Small intestine (tissue), 7 donors: ENCODE measurements at regions not wholly inside any gene's neighbourhood (a gene's known extent, or its start where the extent isn't known, plus 50 kb on each side); places are given as distances from the start of the nearest gene placed in this dataset.
"Not testable (repeated sequence)": the region's sequence is repeated elsewhere in the genome, so short reads cannot be mapped to it uniquely, and the experiment has no call there.

Experiments used
- DNase-seq, 2 donors: peaks; one replicate each; pipeline versions ENCODE4 v3.0.0 to v3.0.0-alpha.2; 2013
- FAIRE-seq: peaks from 2 replicates; lab custom pipeline; 2012; peaks lifted over from hg19 to GRCh38; lab: Jason Lieb, UNC
- H3K27ac ChIP-seq, 3 donors: one replicate each; pipeline ENCODE4 v1.5.1; 2013; ENCODE audit warnings: low read length in 2 of 3, mild to moderate bottlenecking in 2 of 3, control low read depth in 1 of 3, inconsistent platforms in 1 of 3, low read depth in 1 of 3, moderate library complexity in 1 of 3
- H3K27me3 ChIP-seq, 3 donors: one replicate each; pipeline ENCODE4 v1.6.1; 2013; ENCODE audit warnings: low read length in 3 of 3, inconsistent platforms in 1 of 3; ENCODE audit not compliant: control insufficient read depth in 3 of 3, insufficient read depth in 3 of 3
- H3K36me3 ChIP-seq, 3 donors: one replicate each; pipeline ENCODE4 v1.6.1; 2013; ENCODE audit warnings: low read length in 3 of 3, inconsistent platforms in 1 of 3, low read depth in 1 of 3, mild to moderate bottlenecking in 1 of 3, moderate library complexity in 1 of 3; ENCODE audit not compliant: control insufficient read depth in 3 of 3, insufficient read depth in 2 of 3
- H3K4me1 ChIP-seq, 3 donors: one replicate each; pipeline ENCODE4 v1.6.1; 2013; ENCODE audit warnings: low read length in 2 of 3, inconsistent platforms in 1 of 3, low read depth in 1 of 3, mild to moderate bottlenecking in 1 of 3, moderate library complexity in 1 of 3; ENCODE audit not compliant: control insufficient read depth in 3 of 3, insufficient read depth in 2 of 3
- H3K4me3 ChIP-seq, 3 donors: one replicate each; pipeline ENCODE4 v1.5.1; 2013; ENCODE audit warnings: low read length in 3 of 3, control low read depth in 1 of 3, inconsistent platforms in 1 of 3, low read depth in 1 of 3, mild to moderate bottlenecking in 1 of 3, moderate library complexity in 1 of 3
- H3K9me3 ChIP-seq, 2 donors: one replicate each; pipeline ENCODE4 v1.6.1; 2013; ENCODE audit warnings: low read depth in 1 of 2, low read length in 1 of 2; ENCODE audit not compliant: control insufficient read depth in 2 of 2, insufficient read depth in 1 of 2
- whole genome bisulfite sequencing, 3 donors: extraction: QIAGEN DNeasy Blood & Tissue Kit; methylation state at CpG; one replicate each; pipeline ENCODE4 v1.1.7; 2013; 5-methylcytosine and 5-hydroxymethylcytosine counted together
- donor health status: healthy with polysubstance abuse.
- donor health status: control.
- donor health status: control.
- donor health status: Bipolar disorder and iron deficiency.
- donor health status: healthy.

GRCh38 chr21:10325546-10325945 lies 195.8 kb upstream of the TPTE start:
- H3K9me3 ChIP-seq = peaks cover 3 to 20% of the 10 kb centered on the region in 2 donors
- 64 to 74% (median 66%) methylated on average over 5 of the region's 5 CpGs for WGBS, 3 donors

GRCh38 chr21:10326146-10326545 lies 195.2 kb upstream of the TPTE start:
- not testable (repeated sequence) for H3K27ac ChIP-seq, H3K36me3 ChIP-seq, H3K4me3 ChIP-seq, H3K4me1 ChIP-seq, FAIRE-seq, H3K27me3 ChIP-seq, DNase-seq
- 85 to 94% (median 89%) methylated on average over 2 of the region's 2 CpGs for WGBS, 3 donors
- H3K9me3 ChIP-seq = peaks cover 4 to 26% of the 10 kb centered on the region in 2 donors

More at GRCh38 chr21:10325546-10325945, 195.8 kb upstream of the TPTE start:
- peak; percentile 93 to 99 for DNase-seq
- not testable (repeated sequence) for H3K27me3 ChIP-seq, FAIRE-seq, H3K27ac ChIP-seq, H3K36me3 ChIP-seq, H3K4me1 ChIP-seq
- H3K4me3 ChIP-seq = peak overlapping the region in 1 of 3 donors; percentile 0

GRCh38 chr21:10328646-10329045 lies 192.7 kb upstream of the TPTE start:
- peaks cover 6 to 29% of the 10 kb centered on the region in 2 donors for H3K9me3 ChIP-seq
- H3K36me3 ChIP-seq, H3K4me3 ChIP-seq, DNase-seq, FAIRE-seq, H3K27ac ChIP-seq, H3K4me1 ChIP-seq, H3K27me3 ChIP-seq: not testable (repeated sequence)
- 47 to 55% (median 51%) methylated on average over 6 of the region's 6 CpGs for WGBS, 3 donors

- H3K27ac ChIP-seq, H3K36me3 ChIP-seq, H3K27me3 ChIP-seq, H3K4me1 ChIP-seq, FAIRE-seq, H3K4me3 ChIP-seq, DNase-seq: not testable (repeated sequence)
- H3K9me3 ChIP-seq = peaks cover 6 to 29% of the 10 kb centered on the region in 2 donors
- 77 to 79% (median 79%) methylated on average over 10 of the region's 10 CpGs for WGBS, 3 donors
Measured at GRCh38 chr21:10330641-10331119, 190.7 kb upstream of the TPTE start.

GRCh38 chr21:10331134-10331533 lies 190.2 kb upstream of the TPTE start:
- peaks cover 6 to 29% of the 10 kb centered on the region in 2 donors for H3K9me3 ChIP-seq
- not testable (repeated sequence) for DNase-seq, FAIRE-seq, H3K4me1 ChIP-seq, H3K4me3 ChIP-seq, H3K27ac ChIP-seq, H3K36me3 ChIP-seq, H3K27me3 ChIP-seq
- 74 to 76% (median 75%) methylated on average over 5 of the region's 5 CpGs for WGBS, 3 donors

- peaks cover 8 to 21% of the 10 kb centered on the region in 2 donors for H3K9me3 ChIP-seq
- not testable (repeated sequence) for FAIRE-seq, H3K36me3 ChIP-seq, H3K4me1 ChIP-seq, H3K27me3 ChIP-seq, DNase-seq, H3K4me3 ChIP-seq, H3K27ac ChIP-seq
- WGBS, 3 donors = 38 to 48% (median 41%) methylated on average over 1 of the region's 2 CpGs
Measured at GRCh38 chr21:10332935-10333334, 188.4 kb upstream of the TPTE start.

- not testable (repeated sequence) for DNase-seq, H3K4me3 ChIP-seq, H3K4me1 ChIP-seq, H3K36me3 ChIP-seq, H3K27me3 ChIP-seq, FAIRE-seq, H3K27ac ChIP-seq
- WGBS, 3 donors = 69 to 73% (median 71%) methylated on average over 5 to 6 of the region's 6 CpGs
- H3K9me3 ChIP-seq = peaks cover 8 to 15% of the 10 kb centered on the region in 2 donors
Measured at GRCh38 chr21:10334391-10334790, 187.0 kb upstream of the TPTE start.

- H3K27ac ChIP-seq, H3K4me3 ChIP-seq, FAIRE-seq, H3K36me3 ChIP-seq, DNase-seq, H3K27me3 ChIP-seq, H3K4me1 ChIP-seq: not testable (repeated sequence)
- WGBS, 3 donors = 74 to 86% (median 80%) methylated on average over 23 to 25 of the region's 46 CpGs
- peaks cover 7 to 28% of the 10 kb centered on the region in 2 donors for H3K9me3 ChIP-seq
Measured at GRCh38 chr21:10342261-10342956, 179.0 kb upstream of the TPTE start.
